HG03097 (cell line): ENCODE measurements at regions not wholly inside any gene's neighbourhood (a gene's known extent, or its start where the extent isn't known, plus 50 kb on each side); places are given as distances from the start of the nearest gene placed in this dataset.

ENCODE experiments used
- ATAC-seq: cut with Tn5 transposase; IDR thresholded peaks from one replicate; pipeline ENCODE4 v1.9.1; 2021; ENCODE audit not compliant: unreplicated experiment, low FRiP score

- no peak for ATAC-seq
Measured at GRCh38 chr14:41418851-41419250, 187.8 kb upstream of the LRFN5 start.

GRCh38 chr14:41409806-41410205 lies 196.9 kb upstream of the LRFN5 start:
- ATAC-seq, result no peak

DNA sequence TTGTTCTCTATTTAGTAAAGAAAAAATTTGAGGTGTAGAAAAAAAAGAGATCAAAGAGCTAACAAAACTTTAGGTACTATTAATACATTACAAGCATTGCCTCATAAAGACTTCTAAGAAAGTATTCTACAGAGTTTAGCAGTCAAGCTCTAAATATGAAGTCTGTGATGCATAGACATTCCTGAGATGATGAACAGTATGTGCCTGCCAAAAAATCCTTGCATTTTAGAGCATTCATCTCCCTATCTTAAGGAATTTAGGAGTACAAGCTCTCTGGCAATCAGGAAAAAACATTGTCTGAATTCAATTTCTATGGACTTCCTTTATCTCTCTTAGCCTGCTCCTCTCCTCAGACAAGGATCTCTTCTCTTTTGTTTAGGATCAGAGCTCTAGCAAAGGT lies 202.6 kb upstream of the LRFN5 start:
- ATAC-seq, result no peak

GRCh38 chr14:41403360-41403759 lies 203.3 kb upstream of the LRFN5 start:
- ATAC-seq, result no peak

GRCh38 chr14:41397926-41398325 lies 208.8 kb upstream of the LRFN5 start:
- no peak for ATAC-seq

DNA sequence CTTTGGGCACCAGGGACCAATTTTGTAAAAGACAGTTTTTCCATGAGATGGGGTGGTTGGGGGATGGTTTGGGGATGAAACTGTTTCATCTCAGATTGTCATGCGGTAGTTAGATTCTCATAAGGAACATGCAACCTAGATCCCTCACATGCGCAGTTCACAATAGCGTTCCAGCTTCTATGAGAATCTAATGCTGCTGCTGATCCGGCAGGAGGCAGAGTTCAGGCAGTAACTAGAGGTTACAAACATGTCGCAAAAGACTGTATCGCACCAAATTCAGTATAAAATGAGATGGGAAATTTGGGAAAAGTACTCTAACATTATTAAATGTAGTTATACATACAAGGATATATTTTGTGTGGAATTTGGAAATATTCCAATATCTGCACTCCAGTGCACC lies 213.2 kb upstream of the LRFN5 start:
- no peak for ATAC-seq

DNA sequence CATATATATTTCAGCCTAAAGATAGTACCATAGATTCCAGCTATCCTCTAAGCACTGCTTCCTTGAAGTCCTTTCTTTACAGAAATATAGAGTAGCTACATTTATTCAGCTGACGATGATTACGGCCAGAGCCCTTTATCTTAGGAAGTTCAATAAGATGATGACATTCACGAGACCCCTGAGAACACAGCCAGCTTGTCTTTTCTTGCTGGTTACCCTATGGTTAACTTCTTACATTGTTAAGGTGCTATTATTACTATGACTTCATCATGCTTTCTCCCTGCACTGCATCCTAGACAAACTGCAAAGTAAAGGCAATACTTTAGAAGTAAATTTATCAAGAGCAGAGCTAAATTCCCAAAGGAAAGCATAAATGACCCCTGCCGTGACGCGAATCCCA lies 214.4 kb upstream of the LRFN5 start:
- ATAC-seq, result no peak

DNA sequence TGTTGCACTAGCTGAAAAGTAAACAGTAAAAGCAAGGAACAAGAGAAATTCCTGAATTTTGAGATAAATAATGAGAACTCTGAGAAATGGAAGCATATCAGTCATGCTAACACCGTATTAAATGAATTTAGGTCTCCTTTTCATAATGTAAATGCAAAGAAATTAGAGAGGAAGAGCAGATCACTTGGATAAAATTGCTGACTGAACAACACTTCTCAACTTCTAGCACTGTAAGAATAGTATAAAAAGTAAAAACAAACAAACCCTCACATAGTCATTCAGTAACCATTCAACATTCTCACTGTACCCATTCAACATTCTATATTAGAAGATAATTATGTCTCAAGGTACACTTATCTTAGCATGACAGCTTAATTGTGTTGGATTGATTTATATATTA lies 217.3 kb upstream of the LRFN5 start:
- ATAC-seq, result no peak

- no peak for ATAC-seq
Measured at GRCh38 chr14:41385797-41386196, 220.9 kb upstream of the LRFN5 start.

DNA sequence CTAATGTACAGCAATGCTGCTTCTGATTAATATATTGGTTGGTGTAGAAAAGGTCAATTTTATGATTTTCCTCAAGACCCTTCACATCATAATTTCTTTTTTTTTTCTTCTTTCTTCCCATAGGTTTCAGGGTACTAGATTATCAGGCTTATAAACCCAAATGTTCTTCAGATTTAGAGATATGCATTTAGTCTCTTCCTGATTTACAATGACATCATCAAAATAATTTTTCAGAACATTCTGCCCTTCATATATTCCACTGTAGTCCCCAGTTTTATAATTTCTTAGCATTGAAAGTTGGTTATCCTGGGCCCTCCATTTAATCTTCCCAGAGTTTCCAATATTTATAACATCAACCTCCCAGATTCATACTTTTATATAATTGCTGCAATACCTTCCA lies 226.7 kb upstream of the LRFN5 start:
- no peak for ATAC-seq

- ATAC-seq, result no peak
Measured at GRCh38 chr14:41378526-41378925, 228.2 kb upstream of the LRFN5 start.

- no peak for ATAC-seq
Measured at GRCh38 chr14:41377932-41378331, 228.7 kb upstream of the LRFN5 start.

DNA sequence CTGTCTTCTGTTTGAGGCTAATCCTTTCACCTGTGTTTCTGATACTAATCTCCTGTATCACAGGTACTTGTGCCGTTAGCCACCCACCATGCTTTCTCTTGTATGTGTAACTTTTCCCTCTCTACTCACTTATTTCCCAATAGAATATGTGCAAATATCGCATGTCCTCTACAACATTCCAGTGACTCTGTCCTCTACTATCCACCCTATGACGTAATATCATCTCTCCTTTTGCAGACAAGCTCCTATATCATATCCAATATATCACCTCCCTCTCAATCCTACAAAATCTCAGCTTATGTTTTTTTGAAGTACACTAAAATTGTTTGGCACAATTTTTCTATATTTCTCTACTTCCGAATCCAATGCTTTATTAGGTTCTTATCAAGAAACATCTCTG lies 232.6 kb upstream of the LRFN5 start:
- ATAC-seq, result no peak

DNA sequence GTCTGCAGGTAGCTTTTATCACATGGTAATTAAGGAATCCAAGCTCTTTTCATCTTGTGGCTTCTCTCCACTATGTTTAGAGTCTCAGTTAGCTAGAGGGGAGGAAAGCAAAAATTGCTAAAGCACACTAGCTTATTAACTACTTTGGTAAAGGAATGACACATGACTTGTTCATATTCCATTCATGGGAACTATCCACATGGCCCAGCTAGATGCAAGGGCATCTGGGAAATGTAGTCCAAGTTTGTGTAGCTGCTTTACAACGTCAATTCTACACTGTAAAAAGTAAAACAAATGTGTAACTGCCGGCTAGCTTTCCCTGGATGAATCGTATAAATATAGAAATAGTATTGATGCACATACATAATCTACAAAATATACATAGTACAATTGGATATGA lies 244.5 kb upstream of the LRFN5 start:
- ATAC-seq, result no peak

GRCh38 chr14:41360126-41360525 lies 246.6 kb upstream of the LRFN5 start:
- no peak for ATAC-seq

DNA sequence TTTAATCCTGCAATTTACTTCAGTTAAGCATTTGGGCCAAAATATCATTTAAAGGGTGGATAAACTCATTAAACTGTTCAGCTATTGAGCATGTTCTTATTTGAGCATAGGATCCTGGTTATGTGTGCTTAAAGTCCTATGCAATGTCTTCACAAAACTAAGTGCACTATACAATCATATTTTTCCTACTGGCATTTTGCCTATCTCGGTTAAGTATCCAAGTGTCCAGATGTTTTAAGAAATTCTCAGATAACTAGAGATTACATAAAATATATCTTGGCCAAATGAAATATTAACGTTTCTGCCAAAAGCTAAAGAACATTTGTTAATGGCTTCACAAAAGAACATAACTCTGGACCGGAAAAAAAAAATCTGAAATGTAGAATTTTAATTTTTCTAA lies 250.8 kb upstream of the LRFN5 start:
- no peak for ATAC-seq

- ATAC-seq, result no peak
Measured at GRCh38 chr14:41350476-41350875, 256.2 kb upstream of the LRFN5 start.

DNA sequence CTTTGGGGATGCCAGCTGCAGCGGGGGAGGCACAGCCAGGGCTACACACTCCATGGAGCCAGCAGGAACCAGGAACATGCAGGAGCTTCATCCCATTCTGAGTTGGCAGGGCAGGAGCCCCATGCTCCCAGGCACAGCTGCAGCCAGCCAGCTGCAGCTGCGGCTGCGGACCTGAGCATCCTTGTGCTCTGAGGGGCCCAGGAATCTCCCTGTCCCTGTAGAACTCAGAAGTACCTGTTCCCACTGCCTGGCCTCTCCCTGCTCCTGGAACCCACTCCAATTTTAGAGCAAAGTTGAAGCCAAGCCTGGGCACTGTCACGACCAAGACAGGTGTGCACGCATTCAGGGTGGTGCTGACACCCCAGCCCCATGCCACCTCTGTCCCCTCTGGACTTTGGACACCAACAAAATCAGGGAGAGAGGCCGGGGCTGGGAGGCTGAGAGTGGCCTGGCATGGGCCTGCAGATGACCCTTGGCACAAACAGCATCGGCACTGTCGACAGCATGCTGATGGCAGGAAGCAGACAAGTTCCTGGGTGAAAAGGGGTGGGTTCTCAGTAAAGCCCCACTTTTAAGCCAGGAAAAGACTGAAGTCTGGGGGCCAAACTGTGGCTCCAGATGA lies 257.3 kb upstream of the LRFN5 start:
- no peak for ATAC-seq

GRCh38 chr14:41343857-41344256 lies 262.8 kb upstream of the LRFN5 start:
- no peak for ATAC-seq

GRCh38 chr14:41313196-41313595 lies 293.5 kb upstream of the LRFN5 start:
- no peak for ATAC-seq

- no peak for ATAC-seq
Measured at GRCh38 chr14:41303506-41303905, 303.2 kb upstream of the LRFN5 start.

DNA sequence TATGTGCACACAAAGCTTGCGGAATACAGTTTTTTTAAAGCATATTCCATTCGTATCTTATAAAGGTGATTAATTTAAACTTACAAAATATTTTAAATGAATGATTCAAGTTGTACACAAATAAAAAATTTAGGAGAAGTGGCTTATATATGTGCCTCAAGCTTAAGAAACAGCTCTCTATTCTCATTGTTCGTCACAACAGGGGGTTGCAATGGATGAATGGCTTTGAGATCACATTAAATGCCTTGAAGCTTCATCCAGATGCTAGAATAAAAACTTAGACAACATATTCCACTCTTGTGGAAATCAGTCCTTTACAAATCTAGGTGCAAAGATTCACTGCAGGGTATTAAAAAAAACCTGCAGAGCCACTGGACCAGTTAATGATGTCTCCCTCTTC lies 303.9 kb upstream of the LRFN5 start:
- ATAC-seq, result no peak

DNA sequence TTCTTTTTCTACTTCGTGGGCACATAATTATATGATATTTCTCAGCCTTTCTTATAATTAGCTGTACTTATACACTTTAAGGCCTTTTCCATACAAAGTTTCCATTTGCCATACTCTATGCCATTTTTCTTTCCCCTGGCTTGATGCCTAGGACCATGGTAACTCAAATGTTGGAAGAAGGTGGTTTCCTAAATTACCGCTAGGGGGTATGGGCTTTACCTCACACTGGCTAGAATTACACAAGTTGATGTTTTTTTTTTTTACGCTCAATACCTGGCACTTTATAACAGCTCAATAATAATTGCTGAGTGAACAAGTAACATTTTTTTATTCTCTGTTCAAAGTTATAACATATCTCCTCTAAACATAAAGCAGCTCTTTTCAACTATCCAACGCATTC lies 306.8 kb upstream of the LRFN5 start:
- no peak for ATAC-seq
